ENCODE measurements at regions not wholly inside any gene's neighbourhood (a gene's known extent, or its start where the extent isn't known, plus 50 kb on each side); places are given as distances from the start of the nearest gene placed in this dataset.

DNA sequence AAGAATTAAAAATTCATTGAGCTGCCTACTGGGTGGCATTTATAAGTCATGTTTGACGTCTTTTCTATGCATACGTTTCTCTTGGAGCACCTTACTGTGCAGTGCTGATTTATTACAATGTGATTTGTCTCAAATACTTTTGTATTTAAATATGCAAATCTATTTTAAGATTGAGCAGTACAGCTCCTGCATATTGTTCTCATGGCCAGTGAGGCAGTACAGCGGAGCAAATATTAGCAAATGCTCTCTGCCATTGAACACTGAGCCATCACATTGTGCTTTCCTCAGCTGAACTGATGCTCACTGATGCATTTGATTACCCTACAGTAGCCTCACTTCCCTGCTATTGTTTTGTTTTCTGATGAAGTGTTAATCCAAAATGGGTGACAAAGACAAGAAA is 149.6 kb downstream of the HTR1A start:
- H3K36me3 ChIP-seq (ENCODE audit: insufficient read depth, low read length), result no peaks in the 10 kb centered on the region
- H3K27ac ChIP-seq (ENCODE audit: low read depth, low read length), result no peak overlapping the region
- H3K4me1 ChIP-seq (ENCODE audit: control insufficient read depth, insufficient read depth, low read length, unreplicated experiment), result no peaks in the 10 kb centered on the region
- no peaks in the 10 kb centered on the region for H3K79me2 ChIP-seq (ENCODE audit: control insufficient read depth, insufficient read depth, low read length, unreplicated experiment)
- H2AFZ ChIP-seq (ENCODE audit: low read length, unreplicated experiment), result no peak overlapping the region
- no peaks in the 10 kb centered on the region for H3K27me3 ChIP-seq (ENCODE audit: insufficient read depth, low read length)
- no peak overlapping the region for H3K4me3 ChIP-seq (ENCODE audit: low read depth, low read length)

DNA sequence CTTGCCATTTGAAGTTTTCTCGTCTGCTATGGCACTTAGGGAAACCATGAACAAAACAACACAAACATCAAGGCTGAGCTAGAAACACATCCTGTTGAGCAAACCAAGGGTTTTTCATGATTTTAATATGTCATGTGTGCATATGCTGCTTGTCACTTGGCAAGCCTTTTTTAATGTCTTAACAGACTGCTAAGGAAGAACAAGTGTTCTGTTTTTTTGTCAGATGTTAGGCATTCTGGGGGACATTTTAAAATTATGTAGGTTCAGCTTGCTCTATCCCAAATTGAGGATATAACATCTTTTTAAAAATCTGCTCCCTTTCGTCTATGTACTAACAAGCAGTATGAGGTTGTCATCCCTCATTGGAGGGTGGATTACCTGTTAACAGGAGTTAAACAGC is 150.3 kb downstream of the HTR1A start:
- Histone ChIP-seq H2AFZ (ENCODE audit: low read length, unreplicated experiment) (no peak overlapping the region), H3K79me2 (ENCODE audit: control insufficient read depth, insufficient read depth, low read length, unreplicated experiment) (no peaks in the 10 kb centered on the region), H3K4me3 (ENCODE audit: low read depth, low read length) (no peak overlapping the region), H3K27me3 (ENCODE audit: insufficient read depth, low read length) (no peaks in the 10 kb centered on the region), H3K36me3 (ENCODE audit: insufficient read depth, low read length) (no peaks in the 10 kb centered on the region), H3K4me1 (ENCODE audit: control insufficient read depth, insufficient read depth, low read length, unreplicated experiment) (no peaks in the 10 kb centered on the region), H3K27ac (ENCODE audit: low read depth, low read length) (no peak overlapping the region)

DNA sequence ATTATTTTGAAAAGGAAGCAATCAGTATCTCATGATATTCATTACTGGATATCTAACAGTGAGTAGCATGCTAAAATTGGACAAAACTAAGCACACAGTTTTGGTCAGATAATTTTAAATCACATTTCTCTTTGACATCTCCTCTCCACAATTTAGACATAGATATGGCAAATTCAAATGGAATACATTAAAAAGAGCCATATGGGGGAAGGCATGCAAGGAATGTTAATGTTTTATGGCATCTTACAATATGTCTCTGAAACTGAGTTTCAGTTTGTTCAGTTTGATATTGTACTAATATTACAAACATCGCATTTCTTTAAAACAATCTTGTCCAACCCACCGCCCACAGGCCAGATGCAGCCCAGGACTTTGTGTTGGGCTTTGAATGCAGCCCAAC is 151.0 kb downstream of the HTR1A start:
- no peaks in the 10 kb centered on the region for H3K79me2 ChIP-seq (ENCODE audit: control insufficient read depth, insufficient read depth, low read length, unreplicated experiment)
- no peaks in the 10 kb centered on the region for H3K4me1 ChIP-seq (ENCODE audit: control insufficient read depth, insufficient read depth, low read length, unreplicated experiment)
- no peak overlapping the region for H3K27ac ChIP-seq (ENCODE audit: low read depth, low read length)
- H3K27me3 ChIP-seq (ENCODE audit: insufficient read depth, low read length), result no peaks in the 10 kb centered on the region
- no peak overlapping the region for H3K4me3 ChIP-seq (ENCODE audit: low read depth, low read length)
- H2AFZ ChIP-seq (ENCODE audit: low read length, unreplicated experiment), result no peak overlapping the region
- no peaks in the 10 kb centered on the region for H3K36me3 ChIP-seq (ENCODE audit: insufficient read depth, low read length)

DNA sequence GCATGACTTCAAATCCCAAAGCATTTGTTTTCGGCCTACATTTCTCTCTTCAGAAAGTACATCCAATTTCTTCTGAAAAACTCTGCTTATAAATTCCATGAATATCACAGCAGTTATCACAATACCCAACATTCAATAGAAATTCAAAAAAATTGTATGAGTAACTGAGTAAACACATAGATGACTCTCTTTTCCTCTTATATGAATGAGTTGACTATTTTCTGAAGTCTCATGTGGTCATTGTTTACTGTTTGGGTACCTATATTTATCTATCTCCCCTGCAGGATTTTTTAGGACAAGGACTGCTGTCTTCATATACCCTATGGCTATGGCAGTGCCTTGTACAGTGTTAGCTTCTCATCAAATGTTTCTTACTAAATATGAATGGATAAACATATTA is 157.1 kb downstream of the HTR1A start:
- Histone ChIP-seq H3K79me2 (ENCODE audit: control insufficient read depth, insufficient read depth, low read length, unreplicated experiment) (no peaks in the 10 kb centered on the region), H3K4me1 (ENCODE audit: control insufficient read depth, insufficient read depth, low read length, unreplicated experiment) (no peaks in the 10 kb centered on the region), H3K4me3 (ENCODE audit: low read depth, low read length) (no peak overlapping the region), H3K27ac (ENCODE audit: low read depth, low read length) (no peak overlapping the region), H2AFZ (ENCODE audit: low read length, unreplicated experiment) (no peak overlapping the region), H3K27me3 (ENCODE audit: insufficient read depth, low read length) (no peaks in the 10 kb centered on the region), H3K36me3 (ENCODE audit: insufficient read depth, low read length) (no peaks in the 10 kb centered on the region)

DNA sequence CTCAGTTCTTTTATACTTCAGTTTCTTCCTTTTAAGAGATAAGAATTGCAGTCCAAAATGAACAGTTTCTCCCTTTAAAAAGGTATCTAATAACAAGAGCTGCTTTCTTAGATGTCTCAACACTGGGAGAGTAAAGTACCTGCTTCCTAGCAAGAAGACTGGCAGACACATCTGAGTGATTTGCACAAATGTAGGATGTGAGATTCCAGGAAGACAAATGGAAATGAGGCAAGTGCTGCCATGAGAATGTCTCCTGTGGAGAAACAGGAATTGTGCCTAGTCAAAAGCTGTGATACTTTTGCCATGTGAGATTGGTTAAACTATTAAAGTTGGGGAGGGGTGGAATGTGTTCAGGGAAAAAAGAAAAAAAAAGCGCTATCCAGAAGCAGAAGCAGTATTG is 159.1 kb downstream of the HTR1A start:
- H3K27me3 ChIP-seq (ENCODE audit: insufficient read depth, low read length), result no peaks in the 10 kb centered on the region
- no peaks in the 10 kb centered on the region for H3K36me3 ChIP-seq (ENCODE audit: insufficient read depth, low read length)
- no peaks in the 10 kb centered on the region for H3K4me1 ChIP-seq (ENCODE audit: control insufficient read depth, insufficient read depth, low read length, unreplicated experiment)
- no peaks in the 10 kb centered on the region for H3K79me2 ChIP-seq (ENCODE audit: control insufficient read depth, insufficient read depth, low read length, unreplicated experiment)
- no peak overlapping the region for H2AFZ ChIP-seq (ENCODE audit: low read length, unreplicated experiment)
- no peak overlapping the region for H3K4me3 ChIP-seq (ENCODE audit: low read depth, low read length)
- no peak overlapping the region for H3K27ac ChIP-seq (ENCODE audit: low read depth, low read length)

DNA sequence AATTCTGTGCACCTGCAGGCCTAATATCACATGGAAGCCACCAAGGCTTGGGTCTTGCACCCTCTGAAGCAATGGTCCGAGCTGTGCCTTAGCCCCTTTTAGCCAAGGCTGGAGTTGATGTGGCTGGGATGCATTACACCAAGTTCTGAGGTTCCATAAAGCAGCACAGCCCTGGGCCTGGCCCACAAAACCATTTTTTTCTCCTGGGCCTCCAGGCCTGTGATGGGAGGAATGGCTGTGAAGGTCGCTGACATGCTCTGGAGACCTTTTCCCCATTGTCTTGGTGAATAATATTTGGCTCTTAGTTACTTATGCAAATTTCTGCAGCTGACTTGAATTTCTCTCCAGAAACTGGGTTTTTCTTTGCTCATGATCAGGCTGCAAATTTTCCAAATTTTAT is 167.3 kb downstream of the HTR1A start:
- Histone ChIP-seq H3K27me3 (ENCODE audit: insufficient read depth, low read length) (no peaks in the 10 kb centered on the region), H3K4me1 (ENCODE audit: control insufficient read depth, insufficient read depth, low read length, unreplicated experiment) (no peaks in the 10 kb centered on the region), H3K36me3 (ENCODE audit: insufficient read depth, low read length) (no peaks in the 10 kb centered on the region), H3K4me3 (ENCODE audit: low read depth, low read length) (no peak overlapping the region), H3K27ac (ENCODE audit: low read depth, low read length) (no peak overlapping the region), H3K79me2 (ENCODE audit: control insufficient read depth, insufficient read depth, low read length, unreplicated experiment) (no peaks in the 10 kb centered on the region), H2AFZ (ENCODE audit: low read length, unreplicated experiment) (no peak overlapping the region)

DNA sequence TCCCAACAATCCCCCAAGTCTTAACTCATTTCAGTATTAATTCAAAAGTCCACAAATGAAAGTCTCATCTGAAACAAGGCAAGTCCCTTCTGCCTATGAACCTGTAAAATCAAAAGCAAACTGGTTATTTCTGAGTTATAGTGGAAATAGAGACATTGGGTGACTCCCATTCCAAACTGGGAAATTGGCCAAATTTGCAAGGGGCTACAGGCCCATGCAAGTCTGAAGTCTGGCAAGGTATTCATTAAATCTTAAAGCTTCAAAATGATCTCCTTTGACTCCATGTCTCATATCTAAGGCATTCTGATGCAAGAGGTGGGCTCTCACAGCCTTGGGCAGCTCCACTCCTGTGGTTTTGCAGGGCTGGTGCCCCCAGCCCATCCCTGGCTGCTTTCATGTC is 167.9 kb downstream of the HTR1A start:
- Histone ChIP-seq H3K27ac (ENCODE audit: low read depth, low read length) (no peak overlapping the region), H3K27me3 (ENCODE audit: insufficient read depth, low read length) (no peaks in the 10 kb centered on the region), H2AFZ (ENCODE audit: low read length, unreplicated experiment) (no peak overlapping the region), H3K4me3 (ENCODE audit: low read depth, low read length) (no peak overlapping the region), H3K36me3 (ENCODE audit: insufficient read depth, low read length) (no peaks in the 10 kb centered on the region), H3K79me2 (ENCODE audit: control insufficient read depth, insufficient read depth, low read length, unreplicated experiment) (no peaks in the 10 kb centered on the region), H3K4me1 (ENCODE audit: control insufficient read depth, insufficient read depth, low read length, unreplicated experiment) (no peaks in the 10 kb centered on the region)

DNA sequence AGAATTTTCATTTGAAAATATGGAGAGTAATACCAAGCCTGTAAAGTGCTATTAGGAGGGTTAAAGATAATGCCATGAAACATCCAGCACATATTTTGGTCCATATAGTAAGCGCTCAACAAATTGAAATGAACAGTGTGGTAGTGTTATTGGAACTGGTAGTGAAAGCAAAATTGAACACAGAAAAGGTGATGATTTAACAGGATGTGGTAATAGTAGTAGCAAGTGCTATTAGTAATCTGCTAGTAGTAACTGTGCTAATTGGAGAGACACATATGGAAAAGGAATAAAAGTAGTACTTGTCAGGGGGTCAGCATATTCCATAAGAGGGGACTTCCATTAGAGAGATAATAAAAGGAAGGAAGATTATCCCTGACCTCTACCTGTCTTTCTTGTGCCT is 187.3 kb downstream of the HTR1A start:
- H3K27me3 ChIP-seq (ENCODE audit: insufficient read depth, low read length), result no peaks in the 10 kb centered on the region
- no peaks in the 10 kb centered on the region for H3K79me2 ChIP-seq (ENCODE audit: control insufficient read depth, insufficient read depth, low read length, unreplicated experiment)
- H3K27ac ChIP-seq (ENCODE audit: low read depth, low read length), result no peak overlapping the region
- H2AFZ ChIP-seq (ENCODE audit: low read length, unreplicated experiment), result no peak overlapping the region
- H3K36me3 ChIP-seq (ENCODE audit: insufficient read depth, low read length), result no peaks in the 10 kb centered on the region
- no peaks in the 10 kb centered on the region for H3K4me1 ChIP-seq (ENCODE audit: control insufficient read depth, insufficient read depth, low read length, unreplicated experiment)
- no peak overlapping the region for H3K4me3 ChIP-seq (ENCODE audit: low read depth, low read length)

DNA sequence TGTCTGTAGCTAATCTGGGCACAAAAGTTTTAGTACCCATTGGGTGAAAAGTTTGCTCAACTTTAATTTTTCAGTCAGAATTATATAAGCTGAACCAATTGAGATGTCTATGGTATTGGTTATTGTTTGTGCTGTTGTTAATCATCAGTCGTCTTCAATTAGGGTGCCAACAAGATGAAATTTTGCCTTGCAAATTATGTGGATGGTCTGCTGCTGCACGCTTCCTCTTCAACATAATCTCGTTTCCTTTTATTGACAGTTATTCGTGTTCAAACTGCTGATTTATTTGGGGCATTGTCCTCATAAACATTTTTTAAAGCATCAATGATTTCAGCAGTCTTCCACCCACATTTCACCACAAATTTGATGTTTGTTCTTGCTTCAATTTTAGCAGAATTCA is 194.0 kb downstream of the HTR1A start:
- Histone ChIP-seq H3K36me3 (ENCODE audit: insufficient read depth, low read length) (no peaks in the 10 kb centered on the region), H3K27ac (ENCODE audit: low read depth, low read length) (no peak overlapping the region), H3K27me3 (ENCODE audit: insufficient read depth, low read length) (no peaks in the 10 kb centered on the region), H3K79me2 (ENCODE audit: control insufficient read depth, insufficient read depth, low read length, unreplicated experiment) (no peaks in the 10 kb centered on the region), H3K4me1 (ENCODE audit: control insufficient read depth, insufficient read depth, low read length, unreplicated experiment) (no peaks in the 10 kb centered on the region), H3K4me3 (ENCODE audit: low read depth, low read length) (no peak overlapping the region), H2AFZ (ENCODE audit: low read length, unreplicated experiment) (no peak overlapping the region)

DNA sequence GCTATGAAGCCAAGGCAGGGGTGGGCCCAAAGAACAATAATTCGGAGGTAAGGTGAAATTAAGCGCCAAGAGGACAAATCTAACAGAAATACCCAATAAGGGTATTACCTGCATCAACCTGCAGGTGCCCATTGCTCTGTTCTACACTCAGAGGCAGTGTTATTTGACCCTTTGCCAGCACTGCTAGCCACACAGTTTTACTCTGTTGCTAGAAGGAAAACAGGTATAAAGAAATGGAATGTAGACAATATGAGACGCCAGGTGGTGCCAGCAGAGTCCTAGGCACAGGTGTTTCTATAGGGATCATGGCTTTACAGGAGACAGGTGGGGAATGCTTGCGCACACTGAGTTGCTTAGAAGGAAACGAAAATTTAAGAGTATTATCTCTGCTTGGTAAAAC is 201.3 kb downstream of the HTR1A start:
- Histone ChIP-seq H3K36me3 (ENCODE audit: insufficient read depth, low read length) (no peaks in the 10 kb centered on the region), H3K27me3 (ENCODE audit: insufficient read depth, low read length) (no peaks in the 10 kb centered on the region), H3K79me2 (ENCODE audit: control insufficient read depth, insufficient read depth, low read length, unreplicated experiment) (no peaks in the 10 kb centered on the region)

DNA sequence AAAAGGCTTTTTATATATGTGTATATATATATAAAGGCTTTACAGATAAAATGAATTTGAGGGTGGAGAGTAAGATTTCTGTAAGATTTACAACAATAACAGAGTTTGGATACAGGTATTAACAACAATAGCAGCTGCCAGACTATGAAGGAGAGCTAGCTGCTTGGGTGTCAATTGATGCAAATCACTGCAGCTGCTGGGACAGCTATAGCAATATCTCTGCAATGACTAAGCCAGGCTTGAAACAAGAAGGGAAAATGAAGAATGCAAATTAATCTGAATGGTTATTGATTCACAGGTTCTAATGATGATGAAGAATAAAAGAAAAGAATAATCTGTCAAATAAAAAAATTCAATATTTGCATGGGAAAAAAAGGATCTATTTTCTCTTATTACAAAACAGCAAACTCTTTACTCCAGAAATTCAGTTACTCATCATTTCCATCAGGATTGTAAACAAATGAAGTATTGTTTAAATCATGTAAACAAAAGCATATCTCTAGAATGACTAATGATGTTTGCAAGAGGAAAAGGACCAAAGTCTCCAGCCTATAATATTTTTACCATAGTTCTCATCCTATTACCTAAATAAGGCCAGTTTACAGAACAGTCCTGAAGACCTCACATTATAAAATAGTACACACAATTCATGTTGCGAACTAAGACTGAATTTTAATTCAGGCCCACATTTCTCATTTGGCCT is 219.0 kb downstream of the HTR1A start:
- no peaks in the 10 kb centered on the region for H3K36me3 ChIP-seq (ENCODE audit: insufficient read depth, low read length)
- H3K4me1 ChIP-seq (ENCODE audit: control insufficient read depth, insufficient read depth, low read length, unreplicated experiment), result no peaks in the 10 kb centered on the region
- H3K4me3 ChIP-seq (ENCODE audit: low read depth, low read length), result no peak overlapping the region
- no peaks in the 10 kb centered on the region for H3K79me2 ChIP-seq (ENCODE audit: control insufficient read depth, insufficient read depth, low read length, unreplicated experiment)
- no peak overlapping the region for H2AFZ ChIP-seq (ENCODE audit: low read length, unreplicated experiment)
- no peak overlapping the region for H3K27ac ChIP-seq (ENCODE audit: low read depth, low read length)
- H3K27me3 ChIP-seq (ENCODE audit: insufficient read depth, low read length), result no peaks in the 10 kb centered on the region

More for the DNA sequence above, 201.3 kb downstream of the HTR1A start:
- no peak overlapping the region for H2AFZ ChIP-seq (ENCODE audit: low read length, unreplicated experiment)
- H3K4me1 ChIP-seq (ENCODE audit: control insufficient read depth, insufficient read depth, low read length, unreplicated experiment), result no peaks in the 10 kb centered on the region
- H3K4me3 ChIP-seq (ENCODE audit: low read depth, low read length), result no peak overlapping the region
- H3K27ac ChIP-seq (ENCODE audit: low read depth, low read length), result no peak overlapping the region
